Panc1 (cell line): ENCODE measurements at regions not wholly inside any gene's neighbourhood (a gene's known extent, or its start where the extent isn't known, plus 50 kb on each side); places are given as distances from the start of the nearest gene placed in this dataset.

Experiments used
- POLR2AphosphoS5 ChIP-seq: IDR thresholded peaks from 2 replicates; pipeline ENCODE4 v1.6.1; 2012; ENCODE audit warnings: mild to moderate bottlenecking, low read depth, low read length, moderate library complexity
- TF ChIP-seq, protein P1 (sequence below): fragments of 450-650 bp; IDR thresholded peaks from 2 replicates; pipeline ENCODE4 v1.5.1; 2017; ENCODE audit warnings: mild to moderate bottlenecking

DNA sequence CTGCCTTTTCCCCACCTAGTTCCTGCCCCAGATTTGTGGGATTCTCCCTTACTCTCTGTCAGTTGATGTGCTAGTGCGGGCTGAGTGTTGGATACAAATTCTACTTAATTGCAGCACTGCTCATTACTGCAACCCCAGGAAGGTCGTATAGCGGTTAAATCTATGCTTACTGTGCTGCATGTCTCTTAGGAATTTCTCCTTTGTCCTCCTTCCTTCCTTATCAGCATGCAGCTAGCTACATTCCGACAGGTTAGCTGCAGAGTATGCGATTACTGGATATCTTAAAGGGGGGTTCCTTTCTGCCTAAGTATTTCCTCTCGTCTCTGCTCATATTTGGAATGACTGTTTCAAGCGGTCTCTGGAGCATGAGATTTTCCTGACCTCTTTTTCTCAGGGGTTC, 662.8 kb downstream of the TLL1 start:
- TF ChIP-seq, protein P1, sequence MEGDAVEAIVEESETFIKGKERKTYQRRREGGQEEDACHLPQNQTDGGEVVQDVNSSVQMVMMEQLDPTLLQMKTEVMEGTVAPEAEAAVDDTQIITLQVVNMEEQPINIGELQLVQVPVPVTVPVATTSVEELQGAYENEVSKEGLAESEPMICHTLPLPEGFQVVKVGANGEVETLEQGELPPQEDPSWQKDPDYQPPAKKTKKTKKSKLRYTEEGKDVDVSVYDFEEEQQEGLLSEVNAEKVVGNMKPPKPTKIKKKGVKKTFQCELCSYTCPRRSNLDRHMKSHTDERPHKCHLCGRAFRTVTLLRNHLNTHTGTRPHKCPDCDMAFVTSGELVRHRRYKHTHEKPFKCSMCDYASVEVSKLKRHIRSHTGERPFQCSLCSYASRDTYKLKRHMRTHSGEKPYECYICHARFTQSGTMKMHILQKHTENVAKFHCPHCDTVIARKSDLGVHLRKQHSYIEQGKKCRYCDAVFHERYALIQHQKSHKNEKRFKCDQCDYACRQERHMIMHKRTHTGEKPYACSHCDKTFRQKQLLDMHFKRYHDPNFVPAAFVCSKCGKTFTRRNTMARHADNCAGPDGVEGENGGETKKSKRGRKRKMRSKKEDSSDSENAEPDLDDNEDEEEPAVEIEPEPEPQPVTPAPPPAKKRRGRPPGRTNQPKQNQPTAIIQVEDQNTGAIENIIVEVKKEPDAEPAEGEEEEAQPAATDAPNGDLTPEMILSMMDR = no peak
- no peak for TF ChIP-seq POLR2AphosphoS5
